ENCODE measurements at regions not wholly inside any gene's neighbourhood (a gene's known extent, or its start where the extent isn't known, plus 50 kb on each side); places are given as distances from the start of the nearest gene placed in this dataset.

GRCh38 chr13:61768175-61768574, 352.5 kb upstream of the PCDH20 start:
- DNase-seq (ENCODE audit: low spot score), result no peak

DNA sequence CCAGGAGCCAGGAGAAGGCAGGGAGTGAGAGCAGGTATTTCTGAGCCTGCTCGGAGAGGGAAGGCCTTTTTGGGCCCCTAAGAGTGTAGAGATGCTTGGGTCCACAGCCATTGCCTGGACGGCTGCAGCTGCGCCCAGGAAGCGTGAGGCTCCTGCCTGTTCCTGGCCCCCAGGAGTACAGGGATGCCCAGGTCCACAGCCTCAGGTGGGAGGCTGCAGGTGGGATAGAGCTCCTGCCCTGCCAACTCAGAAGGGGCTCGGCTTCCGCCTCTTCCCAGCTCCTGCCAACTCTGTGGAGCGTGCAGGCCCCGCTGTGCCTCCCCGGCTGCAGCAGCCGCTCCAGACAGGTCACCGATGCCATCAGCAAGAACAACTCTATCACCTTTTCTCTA, 351.0 kb upstream of the PCDH20 start:
- no peak for DNase-seq (ENCODE audit: low spot score)

DNA sequence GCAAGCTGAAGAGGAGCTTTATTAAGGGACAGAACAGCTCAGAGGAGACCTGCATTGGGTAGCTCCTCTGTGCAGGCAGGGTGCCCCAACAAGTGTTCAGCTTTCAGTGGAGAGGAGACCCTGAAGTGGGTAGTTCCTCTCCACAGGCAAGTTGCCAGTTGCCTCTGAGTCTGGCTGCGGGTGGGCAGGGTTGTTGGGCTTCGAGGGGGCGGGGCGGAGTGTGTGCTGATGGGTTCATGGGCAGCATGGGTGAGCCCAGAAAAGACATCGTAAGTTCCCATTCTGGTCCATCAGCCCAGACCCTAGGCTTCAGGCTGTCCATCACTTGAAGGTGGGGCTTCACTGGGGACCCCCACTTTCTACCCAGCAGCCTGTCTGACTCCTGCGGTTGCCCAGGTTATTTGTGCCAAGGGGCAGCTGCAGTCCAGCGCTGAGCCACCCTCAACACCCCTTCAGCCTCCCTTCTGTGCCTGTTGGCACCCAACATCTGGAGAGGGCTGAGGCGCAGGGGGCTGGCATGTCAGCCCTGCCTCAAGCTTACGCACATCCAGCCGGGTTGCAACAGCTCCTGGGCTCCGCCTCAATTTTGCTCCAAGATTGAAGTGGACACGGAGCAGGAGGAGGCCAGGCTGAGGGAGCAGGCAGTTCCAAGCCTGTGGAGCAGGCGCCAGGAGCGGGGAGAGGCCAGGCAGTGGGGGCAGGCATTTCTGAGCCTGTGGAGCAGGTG, 350.5 kb upstream of the PCDH20 start:
- DNase-seq (ENCODE audit: low spot score), result no peak

GRCh38 chr13:61765181-61765742, 349.6 kb upstream of the PCDH20 start:
- no peak for DNase-seq (ENCODE audit: low spot score)

GRCh38 chr13:61761690-61762089, 346.0 kb upstream of the PCDH20 start:
- DNase-seq (ENCODE audit: low spot score), result no peak

DNA sequence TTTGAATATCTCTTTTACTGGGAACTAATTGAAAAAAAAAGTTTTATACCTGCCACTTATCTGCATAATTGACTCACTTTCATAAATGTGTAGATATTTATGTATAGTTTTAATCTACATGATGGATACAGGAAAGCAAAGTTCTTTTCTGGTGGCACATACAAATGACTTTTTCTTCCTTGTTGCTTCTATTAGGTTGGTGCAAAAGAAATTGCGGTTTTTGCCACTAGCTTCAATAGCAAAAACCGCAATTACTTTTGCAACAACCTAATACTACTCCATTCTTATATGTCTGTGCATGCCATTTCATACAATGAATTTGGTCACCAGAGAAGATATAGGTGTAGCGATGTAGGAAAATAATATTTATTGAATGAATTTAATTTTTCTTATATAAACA, 344.5 kb upstream of the PCDH20 start:
- DNase-seq (ENCODE audit: low spot score), result no peak

DNA sequence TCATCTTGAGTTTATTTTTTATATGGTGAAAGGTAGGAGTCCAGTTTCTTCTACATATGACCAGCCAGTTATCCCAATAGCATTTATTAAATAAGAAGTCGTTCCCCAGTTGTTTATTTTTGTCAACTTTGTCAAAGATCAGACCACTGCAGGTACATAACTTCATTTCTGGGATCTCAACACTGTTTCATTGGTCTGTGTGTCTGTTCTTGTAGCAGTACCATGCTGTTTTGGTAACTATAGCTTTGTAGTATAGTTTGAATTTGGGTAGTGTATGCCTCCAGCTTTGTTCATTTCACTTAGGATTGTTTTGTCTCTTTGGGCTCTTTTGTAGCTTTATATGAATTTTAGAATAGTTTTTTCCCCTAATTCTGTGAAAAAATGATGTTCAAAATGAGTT, 340.4 kb upstream of the PCDH20 start:
- DNase-seq (ENCODE audit: low spot score), result no peak

DNA sequence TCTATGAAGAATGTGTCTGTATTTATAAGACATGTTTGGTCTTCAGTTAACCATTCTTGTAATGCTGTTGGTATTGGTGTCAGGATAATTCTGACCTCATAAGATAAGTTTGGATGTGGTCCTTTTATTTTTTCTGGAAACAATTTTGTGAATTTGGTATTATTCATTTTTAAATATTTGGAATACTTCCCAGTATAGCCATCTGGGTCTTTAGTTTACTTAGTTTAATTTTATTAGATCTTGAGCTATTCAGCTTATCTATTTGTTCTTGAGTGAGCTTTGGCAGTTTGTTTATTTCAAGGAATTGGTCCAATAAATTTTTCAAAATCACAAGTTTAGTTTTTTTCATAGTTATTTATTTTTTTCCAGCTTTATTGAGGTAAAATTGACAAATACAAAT, 335.4 kb upstream of the PCDH20 start:
- no peak for DNase-seq (ENCODE audit: low spot score)

- no peak for DNase-seq (ENCODE audit: low spot score)
These were observed 322.6 kb upstream of the PCDH20 start for GRCh38 chr13:61738236-61738750.

DNA sequence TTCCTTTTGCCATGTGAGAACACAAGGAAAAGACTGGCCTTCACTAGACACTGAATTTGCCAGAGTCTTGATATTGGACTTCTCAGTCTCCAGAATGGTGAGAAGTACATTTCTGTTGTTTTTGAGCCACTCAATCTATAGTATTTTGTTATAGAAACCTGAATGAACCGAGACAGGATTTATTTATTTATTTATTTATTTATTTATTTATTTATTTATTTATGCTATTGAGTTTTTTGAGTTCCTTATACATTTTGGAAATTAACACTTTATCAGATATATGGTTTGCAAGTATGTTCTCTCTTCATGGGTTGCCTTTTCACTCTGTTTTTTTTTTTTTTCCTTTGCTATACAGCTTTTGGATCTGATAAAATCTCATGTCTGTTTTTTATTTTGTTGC, 319.0 kb upstream of the PCDH20 start:
- DNase-seq (ENCODE audit: low spot score), result no peak

GRCh38 chr13:61728471-61728870, 312.8 kb upstream of the PCDH20 start:
- no peak for DNase-seq (ENCODE audit: low spot score)

GRCh38 chr13:61727767-61728166, 312.1 kb upstream of the PCDH20 start:
- DNase-seq (ENCODE audit: low spot score), result no peak

GRCh38 chr13:61725806-61726205, 310.2 kb upstream of the PCDH20 start:
- DNase-seq (ENCODE audit: low spot score), result no peak

DNA sequence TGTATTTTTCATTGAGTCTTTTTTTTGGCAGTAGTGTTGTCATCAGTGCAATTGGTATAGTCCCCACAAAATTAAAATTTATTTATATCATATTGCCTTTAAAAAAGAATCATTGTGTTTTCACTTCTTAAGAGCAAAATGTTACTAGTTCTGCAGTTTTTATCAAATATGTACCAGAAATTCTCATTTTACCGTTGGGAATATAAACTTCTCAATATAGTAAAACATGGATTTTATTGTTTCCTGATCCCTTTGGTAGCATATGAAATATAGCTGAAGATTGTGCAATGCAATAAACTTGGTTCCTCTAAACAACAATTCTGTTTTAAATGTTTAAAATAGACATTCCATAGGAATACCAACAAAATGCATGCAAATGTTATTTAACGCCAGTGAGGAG, 306.5 kb upstream of the PCDH20 start:
- no peak for DNase-seq (ENCODE audit: low spot score)

DNA sequence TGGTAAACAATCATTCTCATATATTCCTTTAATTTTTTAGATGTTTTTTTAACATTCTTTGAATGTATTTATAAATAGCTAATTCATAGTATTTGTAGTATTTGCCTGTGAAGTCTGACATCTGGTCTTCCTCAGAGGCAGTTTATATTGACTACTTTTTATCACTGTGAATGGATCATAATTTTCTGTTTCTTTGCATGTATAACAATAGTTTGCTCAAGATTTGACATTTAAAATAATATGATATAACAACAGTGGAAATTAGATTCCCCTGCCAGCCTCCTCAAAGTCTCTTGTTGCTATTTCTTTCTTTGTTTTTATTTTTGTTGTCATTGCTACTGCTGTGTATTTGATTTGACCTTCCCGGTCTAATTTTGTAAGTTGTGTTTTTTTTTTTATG, 297.0 kb upstream of the PCDH20 start:
- DNase-seq (ENCODE audit: low spot score), result no peak

- DNase-seq (ENCODE audit: low spot score), result no peak
These were observed 293.6 kb upstream of the PCDH20 start for GRCh38 chr13:61709258-61709657.

- DNase-seq (ENCODE audit: low spot score), result no peak
These were observed 291.2 kb upstream of the PCDH20 start for GRCh38 chr13:61706899-61707298.

DNA sequence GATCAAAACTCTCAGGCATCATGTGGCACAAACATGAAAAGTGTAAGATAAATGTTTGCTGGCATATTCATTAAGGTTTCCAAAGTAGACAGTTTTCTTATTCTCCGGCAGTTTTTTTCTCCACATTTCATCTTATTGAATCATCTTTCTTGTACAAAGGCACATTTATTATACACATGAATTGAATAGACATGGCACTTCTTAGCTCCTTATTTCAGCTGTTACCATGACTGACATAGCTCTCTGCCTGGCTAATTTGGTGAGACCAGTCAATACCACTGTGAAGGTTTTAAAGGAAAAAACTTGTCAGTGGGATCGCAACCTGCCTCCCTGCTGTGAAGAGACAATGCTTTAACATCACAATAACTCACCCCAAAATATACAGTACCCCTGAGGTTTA, 285.0 kb upstream of the PCDH20 start:
- no peak for DNase-seq (ENCODE audit: low spot score)

DNA sequence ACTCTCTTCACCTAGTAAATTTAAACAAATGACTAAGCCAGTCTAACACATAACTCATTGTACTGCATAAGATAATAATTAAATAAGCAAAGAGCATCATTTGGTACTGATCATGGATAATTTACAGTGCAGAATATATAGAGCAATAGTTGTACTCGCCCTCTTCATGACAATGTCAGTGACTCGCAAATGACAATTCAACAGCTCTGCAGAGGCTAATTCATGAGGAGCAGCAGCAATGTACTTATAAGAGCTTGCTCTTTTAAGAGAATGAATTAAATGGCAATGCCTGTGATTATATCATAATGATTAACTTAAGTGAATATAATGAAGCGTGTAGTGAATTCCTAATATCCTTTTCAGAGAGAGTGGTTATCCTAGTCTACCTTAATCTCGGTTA, 284.5 kb upstream of the PCDH20 start:
- no peak for DNase-seq (ENCODE audit: low spot score)

DNA sequence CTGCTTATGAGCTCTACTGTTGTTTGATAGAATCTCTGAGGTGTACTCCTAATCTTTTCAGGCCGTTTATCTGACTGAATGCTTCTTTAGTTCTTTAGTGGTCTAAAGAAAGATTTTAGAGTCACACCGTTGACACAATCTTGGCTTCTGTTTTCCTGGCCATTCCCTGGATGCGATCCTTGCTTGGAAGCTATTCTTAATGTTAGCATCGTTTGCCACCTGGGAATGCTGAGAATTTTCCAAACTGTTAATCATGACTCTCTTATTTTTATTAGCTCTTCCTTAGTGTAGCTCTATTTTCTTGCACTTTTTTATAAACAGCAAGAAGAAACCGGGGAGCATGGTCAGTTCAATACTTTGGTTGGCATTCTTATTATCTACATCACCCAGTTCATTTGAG, 281.0 kb upstream of the PCDH20 start:
- DNase-seq (ENCODE audit: low spot score), result no peak

DNA sequence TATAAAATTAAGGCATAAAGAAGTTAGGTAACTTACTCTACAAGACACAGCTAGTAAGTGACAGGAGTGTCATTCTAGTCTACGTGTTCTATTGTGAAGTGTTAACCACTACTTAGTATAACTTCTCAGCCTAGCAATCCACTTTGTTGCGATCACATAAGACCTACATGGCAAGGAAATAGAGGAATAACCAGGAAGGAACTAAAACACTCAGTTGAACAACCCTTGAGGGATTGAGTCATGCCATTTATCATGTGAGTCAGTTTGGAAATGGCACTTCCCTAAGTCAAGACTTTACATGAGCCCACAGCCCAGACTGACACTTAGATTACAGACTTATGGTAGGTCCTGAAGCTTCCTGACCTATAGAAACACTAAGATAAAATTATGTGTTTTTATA, 279.5 kb upstream of the PCDH20 start:
- no peak for DNase-seq (ENCODE audit: low spot score)

GRCh38 chr13:61692691-61693090, 277.0 kb upstream of the PCDH20 start:
- no peak for DNase-seq (ENCODE audit: low spot score)

- no peak for DNase-seq (ENCODE audit: low spot score)
These were observed 270.0 kb upstream of the PCDH20 start for GRCh38 chr13:61685682-61686012.

Data from mesenteric fat pad (tissue), 1 donor.